ENCODE measurements at regions not wholly inside any gene's neighbourhood (a gene's known extent, or its start where the extent isn't known, plus 50 kb on each side); places are given as distances from the start of the nearest gene placed in this dataset.

DNA sequence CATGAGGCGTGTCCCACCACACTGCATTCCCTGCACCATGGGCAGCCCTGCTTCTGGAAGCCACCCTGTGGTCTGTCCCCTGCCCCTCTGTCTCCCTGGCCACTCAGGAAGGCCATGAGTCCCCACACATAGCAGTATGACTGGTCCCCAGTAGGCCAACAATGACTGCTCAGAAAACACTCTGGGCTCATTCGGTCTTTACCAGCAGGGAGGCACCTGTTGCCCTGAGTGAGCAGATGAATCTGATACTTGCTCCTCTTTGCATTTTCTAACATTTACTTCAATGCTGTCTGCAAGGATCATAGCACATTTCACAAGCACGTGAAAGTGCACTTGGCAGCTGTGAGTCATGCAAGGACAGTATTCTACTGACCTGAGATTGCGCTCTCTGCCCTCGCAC, 365.4 kb upstream of the IRX1 start:
- no peak for TF ChIP-seq EZH2 (IDR thresholded peaks at IDR 0.05; ENCODE audit: borderline replicate concordance, insufficient read depth, low read depth, low read length, poor library complexity, severe bottlenecking)
- no peak for TF ChIP-seq CTCF (IDR thresholded peaks at IDR 0.05)
